LNCaP clone FGC (cell line): ENCODE measurements at regions not wholly inside any gene's neighbourhood (a gene's known extent, or its start where the extent isn't known, plus 50 kb on each side); places are given as distances from the start of the nearest gene placed in this dataset.

Experiments
- DNase-seq: peaks from one replicate; pipeline ENCODE4 v3.0.0-alpha.2; 2011; ENCODE audit warnings: low read depth
- H3K4me3 ChIP-seq: 2 replicates; pipeline ENCODE4 v1.5.1; 2011; ENCODE audit warnings: mild to moderate bottlenecking, low read depth, low read length, control low read depth
- TF ChIP-seq, protein P1 (sequence below): IDR thresholded peaks from 2 replicates; pipeline ENCODE4 v1.5.1; 2012; ENCODE audit warnings: mild to moderate bottlenecking; ENCODE audit not compliant: control insufficient read depth, insufficient read depth; ENCODE audit errors: extremely low read depth

DNA sequence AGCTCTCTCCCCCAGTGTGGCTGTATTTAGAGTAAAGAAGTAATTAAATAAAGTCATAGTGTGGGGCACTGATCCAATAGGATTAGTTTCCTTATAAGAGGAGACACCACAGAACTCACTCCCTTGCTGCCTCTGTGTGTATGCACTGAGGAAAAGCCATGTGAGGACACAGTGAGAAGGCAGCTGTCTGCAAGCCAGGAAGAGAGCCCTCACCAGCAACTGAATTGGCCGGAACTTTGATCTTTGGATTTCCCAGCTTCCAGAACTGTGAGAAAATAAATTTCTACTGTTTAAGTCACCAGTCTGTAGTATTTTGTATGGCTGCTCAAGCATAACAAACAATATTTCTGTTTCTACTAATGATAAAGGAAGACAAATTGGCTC lies 368.7 kb upstream of the PRICKLE1 start:
- H3K4me3 ChIP-seq = no peak overlapping the region
- no peak for DNase-seq
- TF ChIP-seq, protein P1, sequence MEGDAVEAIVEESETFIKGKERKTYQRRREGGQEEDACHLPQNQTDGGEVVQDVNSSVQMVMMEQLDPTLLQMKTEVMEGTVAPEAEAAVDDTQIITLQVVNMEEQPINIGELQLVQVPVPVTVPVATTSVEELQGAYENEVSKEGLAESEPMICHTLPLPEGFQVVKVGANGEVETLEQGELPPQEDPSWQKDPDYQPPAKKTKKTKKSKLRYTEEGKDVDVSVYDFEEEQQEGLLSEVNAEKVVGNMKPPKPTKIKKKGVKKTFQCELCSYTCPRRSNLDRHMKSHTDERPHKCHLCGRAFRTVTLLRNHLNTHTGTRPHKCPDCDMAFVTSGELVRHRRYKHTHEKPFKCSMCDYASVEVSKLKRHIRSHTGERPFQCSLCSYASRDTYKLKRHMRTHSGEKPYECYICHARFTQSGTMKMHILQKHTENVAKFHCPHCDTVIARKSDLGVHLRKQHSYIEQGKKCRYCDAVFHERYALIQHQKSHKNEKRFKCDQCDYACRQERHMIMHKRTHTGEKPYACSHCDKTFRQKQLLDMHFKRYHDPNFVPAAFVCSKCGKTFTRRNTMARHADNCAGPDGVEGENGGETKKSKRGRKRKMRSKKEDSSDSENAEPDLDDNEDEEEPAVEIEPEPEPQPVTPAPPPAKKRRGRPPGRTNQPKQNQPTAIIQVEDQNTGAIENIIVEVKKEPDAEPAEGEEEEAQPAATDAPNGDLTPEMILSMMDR = no peak

DNA sequence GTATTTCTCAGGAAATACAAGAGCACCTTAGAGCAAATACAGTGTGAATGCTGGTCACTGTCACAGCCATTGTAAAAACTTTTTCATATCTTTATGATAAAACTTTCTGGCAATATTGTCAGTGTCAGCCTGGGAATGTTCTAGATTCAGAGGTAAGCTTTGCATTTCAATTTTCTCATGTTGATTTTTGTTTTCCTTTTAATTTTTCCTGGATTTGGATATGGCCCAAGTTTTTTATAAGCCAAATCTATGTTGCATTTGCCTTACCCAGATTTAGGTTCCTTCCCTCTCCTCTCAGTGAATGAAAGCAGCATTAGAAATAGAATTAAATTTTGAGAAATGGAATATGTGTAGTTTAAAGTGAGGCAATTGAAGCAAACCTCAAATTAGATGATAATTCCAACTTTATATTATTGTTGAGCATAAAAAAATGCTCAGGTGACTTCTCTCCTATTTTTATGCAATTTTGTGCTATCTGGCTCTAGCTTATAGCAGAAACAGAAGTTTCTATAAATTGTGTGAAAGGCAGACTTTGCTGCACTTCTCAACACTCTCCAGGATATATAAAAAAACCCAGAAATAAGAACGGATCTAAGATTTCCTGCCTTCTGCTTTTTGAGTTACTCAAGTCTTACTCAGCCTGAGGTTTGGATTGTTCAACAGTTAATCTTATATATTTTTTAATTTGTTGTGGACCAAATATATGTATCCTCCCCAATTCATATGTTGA lies 368.2 kb upstream of the PRICKLE1 start:
- DNase-seq = no peak
- TF ChIP-seq, protein P1 = no peak

DNA sequence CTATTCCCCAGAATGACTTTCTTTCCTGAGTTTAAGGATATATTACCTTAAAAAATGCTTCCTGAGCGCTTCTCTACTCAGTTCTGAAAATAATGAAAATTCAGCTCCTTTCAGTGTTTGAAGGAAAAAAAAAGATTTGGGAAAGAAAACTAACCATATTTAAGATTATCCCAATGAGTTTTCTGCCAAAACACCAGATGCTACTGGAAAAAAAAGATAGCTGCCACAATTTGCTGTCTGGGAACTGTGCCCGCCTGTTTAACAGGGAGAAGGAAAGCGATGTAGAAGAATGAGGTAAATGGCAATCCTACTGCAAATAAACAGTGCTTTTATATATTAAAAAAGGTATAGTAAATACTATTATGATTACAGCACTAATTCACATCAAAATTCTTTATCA lies 367.6 kb upstream of the PRICKLE1 start:
- no peak overlapping the region for H3K4me3 ChIP-seq
- TF ChIP-seq, protein P1 = no peak
- no peak for DNase-seq

More for the DNA sequence above, 368.2 kb upstream of the PRICKLE1 start:
- H3K4me3 ChIP-seq = no peak overlapping the region

DNA sequence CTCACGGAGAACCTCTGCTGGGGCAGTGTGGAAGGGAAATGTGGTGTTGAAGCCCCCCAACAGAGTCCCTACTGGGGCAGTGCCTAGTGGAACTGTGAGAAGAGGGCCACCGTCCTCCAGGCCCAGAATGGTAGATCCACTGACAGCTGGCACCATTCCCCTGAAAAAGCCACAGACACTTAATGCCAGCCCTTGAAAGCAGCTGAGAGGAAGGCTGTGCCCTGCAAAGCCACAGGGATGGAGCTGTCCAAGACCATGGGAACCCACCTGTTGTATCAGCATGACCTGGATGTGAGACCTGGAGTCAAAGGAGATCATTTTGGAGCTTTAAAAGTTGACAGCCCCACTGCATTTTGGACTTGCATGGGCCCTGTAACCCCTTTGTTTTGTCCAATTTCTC lies 363.5 kb upstream of the PRICKLE1 start:
- TF ChIP-seq, protein P1 = no peak
- no peak overlapping the region for H3K4me3 ChIP-seq
- no peak for DNase-seq

DNA sequence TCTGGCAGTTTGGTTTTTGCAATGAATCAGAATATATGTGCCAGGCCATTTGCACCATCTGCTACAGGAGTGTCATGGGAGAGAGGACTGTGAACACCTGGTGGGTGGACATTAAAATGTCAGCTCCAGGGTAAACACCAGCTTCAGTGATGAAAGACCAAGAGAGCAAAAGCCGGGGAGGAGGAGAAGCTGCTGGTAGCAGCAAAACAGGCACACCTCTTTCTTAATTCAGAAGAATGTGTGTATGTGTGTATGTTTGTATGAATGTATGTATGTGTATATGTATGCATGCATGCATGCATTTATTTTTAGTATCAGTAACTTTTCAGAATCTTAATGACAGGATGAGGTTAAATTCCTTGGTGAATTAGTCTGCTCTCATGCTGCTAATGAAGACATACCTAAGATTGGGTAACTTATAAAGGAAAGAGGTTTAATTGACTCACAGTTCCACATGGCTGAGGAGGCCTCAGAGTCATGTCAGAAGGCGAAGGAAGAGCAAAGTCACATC lies 357.4 kb upstream of the PRICKLE1 start:
- no peak for DNase-seq
- H3K4me3 ChIP-seq = no peak overlapping the region
- TF ChIP-seq, protein P1 = no peak

DNA sequence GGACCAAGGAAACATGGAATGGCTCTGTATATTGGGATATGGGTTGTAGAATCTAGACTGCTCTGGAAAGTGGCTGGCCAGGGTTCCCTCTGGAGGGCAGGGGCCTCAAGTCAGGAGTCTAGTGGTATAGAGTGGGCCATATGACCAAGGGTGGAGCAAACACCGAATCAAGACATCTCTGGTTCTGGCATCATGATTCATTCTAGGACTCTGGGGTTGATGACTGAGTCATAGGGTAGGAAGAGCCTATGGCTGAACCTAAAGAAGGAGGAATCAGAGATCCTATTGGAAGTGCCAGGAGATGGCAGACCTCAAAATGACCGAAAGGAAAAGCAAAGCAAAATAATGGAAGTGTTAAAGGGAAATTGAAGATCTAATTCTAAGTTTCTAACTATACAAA lies 356.4 kb upstream of the PRICKLE1 start:
- TF ChIP-seq, protein P1 = no peak
- no peak overlapping the region for H3K4me3 ChIP-seq
- no peak for DNase-seq

DNA sequence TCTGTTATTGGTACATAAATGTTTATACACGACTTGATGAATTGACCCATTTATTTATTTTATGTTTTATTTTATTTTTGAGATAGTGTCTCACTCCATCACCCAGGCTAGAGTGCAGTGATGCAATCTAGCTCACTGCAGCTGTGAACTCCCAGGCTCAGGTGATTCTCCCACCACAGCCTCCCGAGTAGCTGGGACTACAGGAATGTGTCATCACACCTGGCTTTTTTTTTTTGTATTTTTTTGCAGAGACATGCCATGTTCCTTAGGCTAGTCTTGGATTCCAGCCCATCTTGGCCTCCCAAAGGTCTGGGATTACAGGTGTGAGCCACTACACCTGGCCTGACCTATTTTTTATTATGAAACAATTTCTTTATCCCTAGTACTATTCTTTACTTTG lies 355.0 kb upstream of the PRICKLE1 start:
- no peak for DNase-seq
- TF ChIP-seq, protein P1 = no peak

More for the DNA sequence above, 355.0 kb upstream of the PRICKLE1 start:
- no peak overlapping the region for H3K4me3 ChIP-seq
